ENCODE measurements at regions not wholly inside any gene's neighbourhood (a gene's known extent, or its start where the extent isn't known, plus 50 kb on each side); places are given as distances from the start of the nearest gene placed in this dataset.
"Not testable (repeated sequence)": the region's sequence is repeated elsewhere in the genome, so short reads cannot be mapped to it uniquely, and the experiment has no call there.

- intact Hi-C loops (cut with DNase I): no loop called here
- no peak for DNase-seq (ENCODE audit: extremely low spot score in 2 of 2)
- H3K36me3 ChIP-seq: no peaks in the 10 kb centered on the region
These were observed 142.8 kb downstream of the NECTIN1 start for GRCh38 chr11:119586181-119586580.

GRCh38 chr11:119585043-119585781, 143.8 kb downstream of the NECTIN1 start:
- Histone ChIP-seq H3K4me1 (peaks cover 18% of the 10 kb centered on the region), H3K27me3 (no peaks in the 10 kb centered on the region), H3K9me3 (no peaks in the 10 kb centered on the region), H3K36me3 (no peaks in the 10 kb centered on the region), H3K4me3 (peak overlapping the region; percentile 43 to 45), H3K27ac (peak overlapping the region; percentile 49)
- intact Hi-C loops (cut with DNase I): no loop called here
- no peak for TF ChIP-seq POLR2A (IDR thresholded peaks at IDR 0.05)
- TF ChIP-seq CTCF (IDR thresholded peaks at IDR 0.05): no peak
- TF ChIP-seq POLR2AphosphoS5 (IDR thresholded peaks at IDR 0.05; ENCODE audit: insufficient read depth in 1 of 2, low read depth in 1 of 2): no peak
- DNase-seq (ENCODE audit: extremely low spot score in 2 of 2): no peak

More at GRCh38 chr11:119586181-119586580, 142.8 kb downstream of the NECTIN1 start:
- no peaks in the 10 kb centered on the region for H3K27me3 ChIP-seq
- TF ChIP-seq CTCF (IDR thresholded peaks at IDR 0.05): no peak
- TF ChIP-seq POLR2AphosphoS5 (IDR thresholded peaks at IDR 0.05; ENCODE audit: insufficient read depth in 1 of 2, low read depth in 1 of 2): no peak
- no peak for TF ChIP-seq POLR2A (IDR thresholded peaks at IDR 0.05)
- no peak overlapping the region for H3K27ac ChIP-seq
- H3K9me3 ChIP-seq: no peaks in the 10 kb centered on the region
- peaks cover 24% of the 10 kb centered on the region for H3K4me1 ChIP-seq
- no peak overlapping the region for H3K4me3 ChIP-seq

- DNase-seq (ENCODE audit: extremely low spot score in 2 of 2): no peak
- peak overlapping the region; percentile 49 for H3K27ac ChIP-seq
- H3K4me1 ChIP-seq: peaks cover 15% of the 10 kb centered on the region
- no peaks in the 10 kb centered on the region for H3K27me3 ChIP-seq
- intact Hi-C loops (cut with DNase I): no loop called here
- TF ChIP-seq POLR2AphosphoS5 (IDR thresholded peaks at IDR 0.05; ENCODE audit: insufficient read depth in 1 of 2, low read depth in 1 of 2) (peak in 1 of 2 donors; percentile 22), POLR2A (IDR thresholded peaks at IDR 0.05) (no peak)
- no peaks in the 10 kb centered on the region for H3K36me3 ChIP-seq
- peak overlapping the region; percentile 43 to 45 for H3K4me3 ChIP-seq
- H3K9me3 ChIP-seq: no peaks in the 10 kb centered on the region
These were observed 144.6 kb downstream of the NECTIN1 start for GRCh38 chr11:119584193-119585042.

GRCh38 chr11:119583585-119583984, 145.4 kb downstream of the NECTIN1 start:
- H3K4me1 ChIP-seq: peaks cover 15% of the 10 kb centered on the region
- intact Hi-C loops (cut with DNase I): no loop called here
- H3K4me3 ChIP-seq: no peak overlapping the region
- H3K36me3 ChIP-seq: no peaks in the 10 kb centered on the region
- TF ChIP-seq POLR2A (IDR thresholded peaks at IDR 0.05) (no peak), POLR2AphosphoS5 (IDR thresholded peaks at IDR 0.05; ENCODE audit: insufficient read depth in 1 of 2, low read depth in 1 of 2) (no peak), CTCF (IDR thresholded peaks at IDR 0.05) (no peak)
- no peaks in the 10 kb centered on the region for H3K9me3 ChIP-seq
- no peaks in the 10 kb centered on the region for H3K27me3 ChIP-seq
- H3K27ac ChIP-seq: no peak overlapping the region
- no peak for DNase-seq (ENCODE audit: extremely low spot score in 2 of 2)

- H3K9me3 ChIP-seq; H3K4me3 ChIP-seq; DNase-seq (ENCODE audit: extremely low spot score in 2 of 2); intact Hi-C loops (cut with DNase I); H3K27ac ChIP-seq; H3K27me3 ChIP-seq; H3K36me3 ChIP-seq: not testable (repeated sequence)
- peaks cover 15% of the 10 kb centered on the region for H3K4me1 ChIP-seq
These were observed 147.6 kb downstream of the NECTIN1 start for GRCh38 chr11:119581396-119581795.
